NCI-H2171 treated with DMSO at 0.1 percent for 48 hours (cell line): ENCODE measurements at regions not wholly inside any gene's neighbourhood (a gene's known extent, or its start where the extent isn't known, plus 50 kb on each side); places are given as distances from the start of the nearest gene placed in this dataset.
"Not testable (repeated sequence)": the region's sequence is repeated elsewhere in the genome, so short reads cannot be mapped to it uniquely, and the experiment has no call there.

Experiments used
- DNase-seq: peaks from one replicate; lab custom pipeline; 2025; lab: John Stamatoyannopoulos, UW

- DNase-seq, result no peak
These were observed 229.2 kb upstream of the INTU start for GRCh38 chr4:127403471-127404084.

- no peak for DNase-seq
These were observed 226.6 kb upstream of the INTU start for GRCh38 chr4:127406187-127406586.

- DNase-seq, result not testable (repeated sequence)
These were observed 225.2 kb upstream of the INTU start for GRCh38 chr4:127407572-127407971.

- no peak for DNase-seq
These were observed 222.6 kb upstream of the INTU start for GRCh38 chr4:127410201-127410600.

GRCh38 chr4:127410644-127411043 is 222.1 kb upstream of the INTU start:
- DNase-seq, result no peak

GRCh38 chr4:127414951-127415606 is 217.7 kb upstream of the INTU start:
- DNase-seq, result no peak

- no peak for DNase-seq
These were observed 216.6 kb upstream of the INTU start for GRCh38 chr4:127416115-127416514.

- no peak for DNase-seq
These were observed 214.7 kb upstream of the INTU start for GRCh38 chr4:127417885-127418535.

GRCh38 chr4:127419431-127419830 is 213.3 kb upstream of the INTU start:
- no peak for DNase-seq

- DNase-seq, result no peak
These were observed 211.3 kb upstream of the INTU start for GRCh38 chr4:127421437-127421836.

GRCh38 chr4:127425202-127425845 is 207.4 kb upstream of the INTU start:
- DNase-seq, result no peak

GRCh38 chr4:127425851-127426250 is 206.9 kb upstream of the INTU start:
- DNase-seq, result no peak

GRCh38 chr4:127441571-127441970 is 191.2 kb upstream of the INTU start:
- no peak for DNase-seq

- DNase-seq, result no peak
These were observed 187.3 kb upstream of the INTU start for GRCh38 chr4:127445471-127445870.

- DNase-seq, result no peak
These were observed 186.3 kb upstream of the INTU start for GRCh38 chr4:127446427-127446885.

GRCh38 chr4:127448986-127449385 is 183.8 kb upstream of the INTU start:
- DNase-seq, result no peak

GRCh38 chr4:127449449-127449848 is 183.3 kb upstream of the INTU start:
- no peak for DNase-seq

- DNase-seq, result no peak
These were observed 182.5 kb upstream of the INTU start for GRCh38 chr4:127450276-127450675.

GRCh38 chr4:127463883-127464282 is 168.9 kb upstream of the INTU start:
- DNase-seq, result no peak

- no peak for DNase-seq
These were observed 163.2 kb upstream of the INTU start for GRCh38 chr4:127469542-127469941.

GRCh38 chr4:127469959-127470809 is 162.6 kb upstream of the INTU start:
- no peak for DNase-seq

- DNase-seq, result not testable (repeated sequence)
These were observed 154.5 kb upstream of the INTU start for GRCh38 chr4:127478271-127478670.
